Body of pancreas (tissue), 4 donors: ENCODE measurements at regions not wholly inside any gene's neighbourhood (a gene's known extent, or its start where the extent isn't known, plus 50 kb on each side); places are given as distances from the start of the nearest gene placed in this dataset.

Source experiments
- ATAC-seq: fragments of 150-250 bp; one replicate; pipeline ENCODE4 v1.9.1; 2016
- DNase-seq, 4 donors: peaks; one replicate each; pipeline ENCODE4 v3.0.0-alpha.2; 2019
- H3K27ac ChIP-seq, 4 donors: fragments of 200-600 bp; sonication (generic); 1 replicate in 3 of 4; 2 replicates in 1 of 4; pipeline versions ENCODE4 v1.5.1 to v1.6.1; 2016 to 2019; ENCODE audit warnings: mild to moderate bottlenecking in 1 of 4, mixed read lengths in 1 of 4, moderate library complexity in 1 of 4
- H3K27me3 ChIP-seq, 2 donors: fragments of 200-600 bp; sonication (generic); one replicate each; pipeline ENCODE4 v1.6.0; 2016; ENCODE audit warnings: mild to moderate bottlenecking in 1 of 2
- H3K36me3 ChIP-seq, 2 donors: fragments of 200-600 bp; sonication (generic); replicated peaks in 1 of 2; 2 replicates each; pipeline ENCODE4 v1.5.1; 2016; ENCODE audit warnings: low read depth in 2 of 2; ENCODE audit not compliant: insufficient read depth in 1 of 2
- H3K4me1 ChIP-seq: fragments of 200-600 bp; sonication (generic); one replicate; pipeline ENCODE4 v1.6.0; 2016
- H3K4me3 ChIP-seq, 2 donors: fragments of 200-600 bp; sonication (generic); 1 replicate in 1 of 2; 2 replicates in 1 of 2; pipeline ENCODE4 v1.5.1; 2016 to 2019
- H3K9me3 ChIP-seq, 3 donors: fragments of 200-600 bp; sonication (generic); 1 replicate in 2 of 3; 2 replicates in 1 of 3; pipeline ENCODE4 v1.5.1; 2016
- POLR2A ChIP-seq, 3 donors: fragments of 450-650 bp; IDR thresholded peaks; one replicate each; pipeline ENCODE4 v1.6.1; 2016; ENCODE audit warnings: antibody characterized with exemption in 3 of 3, mild to moderate bottlenecking in 2 of 3
- WGBS, 2 donors: methylation state at CpG; one replicate each; pipeline ENCODE4 v1.1.5; 2017; 5-methylcytosine and 5-hydroxymethylcytosine counted together
- intact Hi-C: fragments of 100-400 bp; cut with DNase I; formaldehyde crosslinking; loops from one replicate; pipeline ENCODE4 v1.15.1; 2023
- TF ChIP-seq, protein P1 (sequence below), 7 experiments: fragments of 450-650 bp in 4 of 7; fragments of 200-600 bp in 3 of 7; sonication (generic) in 3 of 7; IDR thresholded peaks; one replicate each; pipeline ENCODE4 v1.5.1; 2016 to 2019; ENCODE audit warnings: antibody characterized with exemption in 7 of 7

DNA sequence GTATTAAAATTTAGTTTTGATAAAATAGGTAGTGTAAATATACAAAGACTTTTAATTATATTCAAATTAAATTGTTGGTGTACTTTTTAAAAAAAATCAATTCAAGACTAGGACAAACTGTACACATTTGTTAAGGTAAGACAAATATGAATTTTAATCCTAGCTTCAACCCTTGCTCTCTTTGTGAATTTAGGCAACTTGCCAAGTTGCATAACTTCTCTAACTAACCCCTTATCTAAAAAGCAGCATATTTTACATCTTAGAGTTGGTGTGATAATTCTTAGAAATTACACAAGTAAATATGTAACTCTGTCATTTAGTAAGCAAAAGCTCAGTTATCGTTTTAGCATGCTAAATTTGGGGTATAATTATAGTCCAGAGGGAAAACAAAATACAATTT is 78.1 kb upstream of the FSTL5 start:
- DNase-seq (peak in 1 of 4 donors; percentile 15), ATAC-seq (peak; percentile 92)
- Histone ChIP-seq H3K36me3 (no peaks in the 10 kb centered on the region), H3K27ac (no peak overlapping the region), H3K4me3 (no peak overlapping the region), H3K27me3 (no peaks in the 10 kb centered on the region), H3K4me1 (peaks cover 7% of the 10 kb centered on the region), H3K9me3 (no peaks in the 10 kb centered on the region)
- TF ChIP-seq, protein P1, sequence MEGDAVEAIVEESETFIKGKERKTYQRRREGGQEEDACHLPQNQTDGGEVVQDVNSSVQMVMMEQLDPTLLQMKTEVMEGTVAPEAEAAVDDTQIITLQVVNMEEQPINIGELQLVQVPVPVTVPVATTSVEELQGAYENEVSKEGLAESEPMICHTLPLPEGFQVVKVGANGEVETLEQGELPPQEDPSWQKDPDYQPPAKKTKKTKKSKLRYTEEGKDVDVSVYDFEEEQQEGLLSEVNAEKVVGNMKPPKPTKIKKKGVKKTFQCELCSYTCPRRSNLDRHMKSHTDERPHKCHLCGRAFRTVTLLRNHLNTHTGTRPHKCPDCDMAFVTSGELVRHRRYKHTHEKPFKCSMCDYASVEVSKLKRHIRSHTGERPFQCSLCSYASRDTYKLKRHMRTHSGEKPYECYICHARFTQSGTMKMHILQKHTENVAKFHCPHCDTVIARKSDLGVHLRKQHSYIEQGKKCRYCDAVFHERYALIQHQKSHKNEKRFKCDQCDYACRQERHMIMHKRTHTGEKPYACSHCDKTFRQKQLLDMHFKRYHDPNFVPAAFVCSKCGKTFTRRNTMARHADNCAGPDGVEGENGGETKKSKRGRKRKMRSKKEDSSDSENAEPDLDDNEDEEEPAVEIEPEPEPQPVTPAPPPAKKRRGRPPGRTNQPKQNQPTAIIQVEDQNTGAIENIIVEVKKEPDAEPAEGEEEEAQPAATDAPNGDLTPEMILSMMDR (IDR thresholded peaks at IDR 0.05), result no peak
- TF ChIP-seq POLR2A (IDR thresholded peaks at IDR 0.05), result no peak
- 4 to 7% methylated on average over 1 of the region's 1 CpG for WGBS, 2 donors
- intact Hi-C loops, result no loop called here

DNA sequence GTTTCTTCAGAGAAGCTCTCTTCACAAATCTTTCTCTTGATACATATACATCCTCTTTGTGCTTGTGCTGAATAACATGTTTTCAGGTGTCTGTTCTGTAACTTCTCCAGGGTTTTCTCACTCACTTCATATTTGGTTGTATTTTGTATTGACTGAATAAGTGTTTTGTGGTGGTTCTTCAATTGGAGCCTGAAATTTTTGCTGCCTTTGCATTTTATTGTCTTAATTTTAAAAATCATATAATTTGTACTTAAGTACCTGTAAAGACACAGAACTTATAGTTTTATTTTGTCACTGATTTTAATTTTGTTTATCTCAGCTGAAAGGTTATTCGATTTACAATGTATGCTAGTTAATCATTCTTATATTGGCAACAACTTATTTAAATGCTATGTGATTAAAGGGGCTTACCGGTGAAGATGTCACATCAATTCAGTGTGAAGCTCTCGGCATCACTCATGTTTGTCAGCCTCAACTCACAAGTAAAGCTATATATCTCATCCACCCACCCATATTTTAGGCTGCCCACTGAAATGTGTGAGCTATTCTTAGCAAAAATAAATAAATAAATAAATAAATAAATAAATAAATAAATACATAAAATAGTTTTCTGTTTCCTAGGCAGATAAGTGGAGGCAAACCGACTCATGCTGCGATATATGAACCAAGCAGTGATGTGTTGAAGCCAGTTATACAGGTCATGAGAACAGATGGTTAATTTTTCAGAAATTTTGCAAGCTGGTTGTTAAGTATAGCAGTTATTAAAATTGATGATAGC is 76.4 kb upstream of the FSTL5 start:
- DNase-seq, result no peak
- intact Hi-C loops, result no loop called here
- ATAC-seq, result no peak
- Histone ChIP-seq H3K9me3 (no peaks in the 10 kb centered on the region), H3K4me1 (peaks cover 7% of the 10 kb centered on the region), H3K4me3 (no peak overlapping the region), H3K27ac (no peak overlapping the region), H3K27me3 (no peaks in the 10 kb centered on the region), H3K36me3 (no peaks in the 10 kb centered on the region)
- TF ChIP-seq, protein P1 (IDR thresholded peaks at IDR 0.05), result no peak
- no peak for TF ChIP-seq POLR2A (IDR thresholded peaks at IDR 0.05)
- WGBS, 2 donors, result 90 to 93% methylated on average over 5 of the region's 5 CpGs

GRCh38 chr4:162237676-162238075 is 73.9 kb upstream of the FSTL5 start:
- H3K4me1 ChIP-seq, result peaks cover 7% of the 10 kb centered on the region
- no peaks in the 10 kb centered on the region for H3K36me3 ChIP-seq
- no peaks in the 10 kb centered on the region for H3K27me3 ChIP-seq
- no peak for DNase-seq
- intact Hi-C loops, result no loop called here
- TF ChIP-seq, protein P1 (IDR thresholded peaks at IDR 0.05), result no peak
- no peak for TF ChIP-seq POLR2A (IDR thresholded peaks at IDR 0.05)
- no peak overlapping the region for H3K27ac ChIP-seq
- H3K9me3 ChIP-seq, result no peaks in the 10 kb centered on the region
- ATAC-seq, result no peak
- WGBS, 2 donors, result 73 to 79% methylated on average over 2 of the region's 2 CpGs
- no peak overlapping the region for H3K4me3 ChIP-seq

DNA sequence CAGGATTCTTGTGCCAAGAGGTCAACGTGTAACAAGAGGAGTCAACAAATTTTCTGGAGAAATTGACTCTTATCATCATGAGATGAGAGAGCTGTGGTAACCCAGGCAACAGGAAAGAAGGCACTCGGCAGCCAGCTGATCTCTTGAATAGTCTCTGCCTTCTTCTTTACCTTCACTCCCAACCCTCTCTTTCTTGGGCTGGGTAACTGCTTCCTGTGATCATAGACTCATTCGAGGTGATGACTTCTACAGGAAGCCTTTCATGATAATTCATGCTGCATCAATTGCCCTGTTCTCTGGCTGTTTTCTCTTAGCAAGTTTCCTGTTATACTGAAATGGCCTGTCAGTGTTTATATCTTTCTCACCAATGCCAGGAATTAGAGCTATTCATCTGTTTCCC is 70.8 kb upstream of the FSTL5 start:
- 25 to 26% methylated on average over 3 of the region's 3 CpGs for WGBS, 2 donors
- Histone ChIP-seq H3K36me3 (no peaks in the 10 kb centered on the region), H3K9me3 (no peaks in the 10 kb centered on the region), H3K4me3 (no peak overlapping the region), H3K4me1 (no peaks in the 10 kb centered on the region), H3K27ac (no peak overlapping the region), H3K27me3 (no peaks in the 10 kb centered on the region)
- ATAC-seq (no peak), DNase-seq (no peak)
- no peak for TF ChIP-seq POLR2A (IDR thresholded peaks at IDR 0.05)
- TF ChIP-seq, protein P1 (IDR thresholded peaks at IDR 0.05), result no peak
- intact Hi-C loops, result no loop called here

GRCh38 chr4:162232349-162232748 is 68.5 kb upstream of the FSTL5 start:
- no peak for ATAC-seq
- Histone ChIP-seq H3K9me3 (no peaks in the 10 kb centered on the region), H3K4me1 (no peaks in the 10 kb centered on the region), H3K27me3 (no peaks in the 10 kb centered on the region), H3K27ac (no peak overlapping the region), H3K4me3 (no peak overlapping the region), H3K36me3 (no peaks in the 10 kb centered on the region)
- TF ChIP-seq POLR2A (IDR thresholded peaks at IDR 0.05), result no peak
- TF ChIP-seq, protein P1 (IDR thresholded peaks at IDR 0.05), result no peak
- intact Hi-C loops, result no loop called here
- no peak for DNase-seq
